ENCODE measurements at regions not wholly inside any gene's neighbourhood (a gene's known extent, or its start where the extent isn't known, plus 50 kb on each side); places are given as distances from the start of the nearest gene placed in this dataset.
A peak's percentile ranks its signal among the peaks of the same experiment; 100 is the strongest.

GRCh38 chr21:39114871-39115575 lies 68.2 kb downstream of the PSMG1 start:
- Histone ChIP-seq H3K4me1 (peaks cover 17 to 52% of the 10 kb centered on the region in 2 donors), H3K27ac (peak overlapping the region; percentile 61 to 80), H3K4me3 (peak overlapping the region in 1 of 2 donors; percentile 13), H3K27me3 (no peaks in the 10 kb centered on the region), H3K9me3 (no peaks in the 10 kb centered on the region), H3K36me3 (no peaks in the 10 kb centered on the region)
- intact Hi-C loops (cut with DNase I): no loop called here
- DNase-seq (ENCODE audit: low spot score in 2 of 2): peak in 1 of 2 donors; percentile 77
- TF ChIP-seq CTCF (IDR thresholded peaks at IDR 0.05): no peak

- H3K27ac ChIP-seq: peak overlapping the region; percentile 63 to 80
- DNase-seq (ENCODE audit: low spot score in 2 of 2): peak in 1 of 2 donors; percentile 60
- H3K9me3 ChIP-seq: no peaks in the 10 kb centered on the region
Observed at GRCh38 chr21:39111931-39112550, 71.2 kb downstream of the PSMG1 start.

GRCh38 chr21:39110431-39110830 lies 72.8 kb downstream of the PSMG1 start:
- TF ChIP-seq CTCF (IDR thresholded peaks at IDR 0.05): no peak
- Histone ChIP-seq H3K4me1 (peaks cover 15 to 44% of the 10 kb centered on the region in 2 donors), H3K9me3 (no peaks in the 10 kb centered on the region), H3K27me3 (no peaks in the 10 kb centered on the region), H3K27ac (peak overlapping the region; percentile 26 to 37), H3K4me3 (no peak overlapping the region), H3K36me3 (no peaks in the 10 kb centered on the region)
- no peak for DNase-seq (ENCODE audit: low spot score in 2 of 2)
- intact Hi-C loops (cut with DNase I): no loop called here

More at GRCh38 chr21:39111931-39112550, 71.2 kb downstream of the PSMG1 start:
- H3K27me3 ChIP-seq: no peaks in the 10 kb centered on the region
- TF ChIP-seq CTCF (IDR thresholded peaks at IDR 0.05): no peak
- H3K36me3 ChIP-seq: no peaks in the 10 kb centered on the region
- H3K4me1 ChIP-seq: peaks cover 17 to 48% of the 10 kb centered on the region in 2 donors
- intact Hi-C loops (cut with DNase I): no loop called here
- H3K4me3 ChIP-seq: no peak overlapping the region

GRCh38 chr21:39109596-39110210 lies 73.5 kb downstream of the PSMG1 start:
- H3K4me1 ChIP-seq: peaks cover 10 to 41% of the 10 kb centered on the region in 2 donors
- no peak for DNase-seq (ENCODE audit: low spot score in 2 of 2)
- no peak overlapping the region for H3K4me3 ChIP-seq
- TF ChIP-seq CTCF (IDR thresholded peaks at IDR 0.05): no peak
- no peaks in the 10 kb centered on the region for H3K36me3 ChIP-seq
- no peaks in the 10 kb centered on the region for H3K27me3 ChIP-seq
- H3K27ac ChIP-seq: peak overlapping the region; percentile 26 to 37
- intact Hi-C loops (cut with DNase I): loop anchor here (5.0 kb wide), 1 partner anchor 87 kb away; no protein-coding TSS in a partner anchor
- no peaks in the 10 kb centered on the region for H3K9me3 ChIP-seq

GRCh38 chr21:39109163-39109530 lies 74.1 kb downstream of the PSMG1 start:
- peaks cover 10 to 39% of the 10 kb centered on the region in 2 donors for H3K4me1 ChIP-seq
- peak overlapping the region; percentile 26 to 37 for H3K27ac ChIP-seq
- no peak for TF ChIP-seq CTCF (IDR thresholded peaks at IDR 0.05)
- no peak overlapping the region for H3K4me3 ChIP-seq
- no peak for DNase-seq (ENCODE audit: low spot score in 2 of 2)
- intact Hi-C loops (cut with DNase I): loop anchor here (5.0 kb wide), 1 partner anchor 87 kb away; no protein-coding TSS in a partner anchor
- H3K36me3 ChIP-seq: no peaks in the 10 kb centered on the region
- H3K9me3 ChIP-seq: no peaks in the 10 kb centered on the region
- no peaks in the 10 kb centered on the region for H3K27me3 ChIP-seq
